Activated CD8-positive, alpha-beta memory T cell treated with anti-CD3 and anti-CD28 coated beads, Interleukin-2, amount 50 U/mL, for 4 hours (primary cell): ENCODE measurements at regions not wholly inside any gene's neighbourhood (a gene's known extent, or its start where the extent isn't known, plus 50 kb on each side); places are given as distances from the start of the nearest gene placed in this dataset.
"Not testable (repeated sequence)": the region's sequence is repeated elsewhere in the genome, so short reads cannot be mapped to it uniquely, and the experiment has no call there.

Experiments used
- DNase-seq: peaks from one replicate; pipeline ENCODE4 v3.0.0-alpha.2; 2020

DNA sequence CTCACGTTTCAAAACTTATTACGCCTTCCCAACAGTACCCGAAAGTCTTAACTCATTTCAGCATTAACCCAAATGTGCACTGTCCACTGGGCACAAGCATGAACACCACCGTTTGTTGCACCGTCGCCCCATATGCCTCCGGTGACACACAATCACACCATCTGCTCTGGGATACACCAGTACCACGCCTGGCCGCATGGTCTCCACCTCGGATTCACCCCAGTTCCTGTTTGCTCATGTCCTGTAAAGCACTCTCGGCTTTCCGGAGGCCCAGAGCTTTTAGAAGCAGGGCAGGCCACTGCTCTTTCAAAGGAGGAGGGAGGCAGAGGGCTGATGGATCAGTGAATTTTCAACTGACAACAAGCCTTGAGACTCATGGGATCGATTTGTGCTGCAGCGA, 1570.0 kb upstream of the DEFB115 start:
- DNase-seq: no peak

DNA sequence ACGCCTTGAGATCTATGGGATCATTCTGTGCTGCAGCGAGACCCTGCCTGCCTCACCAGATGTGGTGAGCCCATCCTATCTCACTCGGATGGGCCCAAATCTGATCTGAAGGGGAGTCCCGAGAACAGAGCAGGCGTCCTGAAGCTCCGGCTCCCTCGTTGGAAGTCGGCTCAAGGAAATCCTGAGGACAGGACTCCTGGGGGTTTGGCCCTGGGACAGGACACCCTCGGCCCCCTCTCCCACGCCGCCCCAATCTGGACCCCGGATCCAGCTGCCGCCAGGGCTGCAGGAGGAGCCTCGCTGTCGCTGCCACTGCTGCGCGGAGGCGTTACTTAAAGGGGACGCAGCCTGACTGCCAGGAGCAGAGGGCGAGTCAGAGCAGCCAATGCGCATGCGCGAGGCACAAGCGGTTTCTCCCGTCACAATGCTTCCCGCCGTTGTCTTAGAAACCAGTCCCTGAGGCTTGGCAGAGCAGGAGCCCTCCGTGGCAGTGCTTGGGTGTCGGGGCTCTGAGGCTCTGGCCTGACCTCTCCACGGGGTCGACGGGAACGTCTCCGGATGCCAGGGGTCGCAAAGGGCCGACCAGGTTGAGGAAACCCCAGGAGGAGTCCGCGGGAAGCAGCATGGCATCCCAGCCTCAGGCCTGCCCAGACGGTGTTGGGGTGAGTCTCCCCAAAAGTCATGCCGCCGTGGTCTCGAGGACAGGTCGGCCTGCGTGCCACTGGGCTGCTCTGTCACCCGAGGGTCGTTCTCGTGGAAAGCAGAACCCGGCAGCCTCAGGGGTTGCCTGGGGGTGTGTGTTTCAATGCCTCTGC, 1567.8 kb upstream of the DEFB115 start:
- DNase-seq: peak; percentile 22

GRCh38 chr20:29690274-29690673, 1567.2 kb upstream of the DEFB115 start:
- no peak for DNase-seq

GRCh38 chr20:29740601-29740950, 1516.9 kb upstream of the DEFB115 start:
- no peak for DNase-seq

DNA sequence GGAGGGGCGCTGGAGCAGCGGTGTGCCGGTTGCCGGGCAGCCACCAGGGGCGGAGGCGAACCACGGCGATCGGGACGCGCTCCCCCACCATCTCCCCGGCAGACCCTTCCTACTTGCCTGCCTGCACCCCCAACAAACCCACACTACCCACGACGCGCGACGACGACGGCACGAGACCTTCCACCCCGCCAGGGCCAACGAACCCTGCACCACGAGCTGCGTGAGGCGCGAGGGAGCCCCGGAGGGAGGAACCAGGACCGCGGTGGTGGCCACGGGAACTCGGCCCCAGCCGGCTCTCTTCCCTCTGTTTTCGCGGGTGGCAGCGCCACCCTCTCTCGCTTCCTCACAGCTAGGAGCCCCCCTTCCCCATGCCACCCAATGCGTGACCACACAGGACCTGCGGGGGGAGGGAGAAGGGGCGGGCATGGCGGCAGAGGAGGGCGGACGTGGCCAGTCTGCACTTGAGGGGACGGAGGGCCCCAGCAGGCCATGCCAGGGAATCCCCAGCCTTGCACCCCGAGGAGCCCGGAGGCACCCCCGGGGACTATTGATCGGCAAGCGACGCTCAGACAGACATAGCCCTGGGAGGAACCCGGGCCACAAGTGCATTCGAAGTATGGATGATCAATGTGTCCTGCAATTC, 1516.4 kb upstream of the DEFB115 start:
- DNase-seq: no peak

DNA sequence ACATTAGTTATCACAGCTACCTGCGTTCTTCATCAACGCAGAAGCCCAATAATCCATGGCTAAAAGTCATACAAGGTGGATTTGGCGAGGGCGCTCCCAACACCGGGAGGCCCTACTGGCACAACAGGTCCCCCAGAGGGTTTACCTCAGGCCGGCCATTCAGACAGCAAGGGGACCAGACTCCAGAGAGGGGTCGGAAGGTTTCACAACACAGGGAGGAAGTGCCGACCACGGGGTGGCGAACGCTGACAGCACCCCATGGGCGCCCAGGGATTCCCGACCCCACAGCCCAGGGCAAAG, 1515.9 kb upstream of the DEFB115 start:
- no peak for DNase-seq

GRCh38 chr20:29741894-29742698, 1515.4 kb upstream of the DEFB115 start:
- no peak for DNase-seq

- DNase-seq: no peak
These were observed 1514.8 kb upstream of the DEFB115 start for GRCh38 chr20:29742699-29743100.

DNA sequence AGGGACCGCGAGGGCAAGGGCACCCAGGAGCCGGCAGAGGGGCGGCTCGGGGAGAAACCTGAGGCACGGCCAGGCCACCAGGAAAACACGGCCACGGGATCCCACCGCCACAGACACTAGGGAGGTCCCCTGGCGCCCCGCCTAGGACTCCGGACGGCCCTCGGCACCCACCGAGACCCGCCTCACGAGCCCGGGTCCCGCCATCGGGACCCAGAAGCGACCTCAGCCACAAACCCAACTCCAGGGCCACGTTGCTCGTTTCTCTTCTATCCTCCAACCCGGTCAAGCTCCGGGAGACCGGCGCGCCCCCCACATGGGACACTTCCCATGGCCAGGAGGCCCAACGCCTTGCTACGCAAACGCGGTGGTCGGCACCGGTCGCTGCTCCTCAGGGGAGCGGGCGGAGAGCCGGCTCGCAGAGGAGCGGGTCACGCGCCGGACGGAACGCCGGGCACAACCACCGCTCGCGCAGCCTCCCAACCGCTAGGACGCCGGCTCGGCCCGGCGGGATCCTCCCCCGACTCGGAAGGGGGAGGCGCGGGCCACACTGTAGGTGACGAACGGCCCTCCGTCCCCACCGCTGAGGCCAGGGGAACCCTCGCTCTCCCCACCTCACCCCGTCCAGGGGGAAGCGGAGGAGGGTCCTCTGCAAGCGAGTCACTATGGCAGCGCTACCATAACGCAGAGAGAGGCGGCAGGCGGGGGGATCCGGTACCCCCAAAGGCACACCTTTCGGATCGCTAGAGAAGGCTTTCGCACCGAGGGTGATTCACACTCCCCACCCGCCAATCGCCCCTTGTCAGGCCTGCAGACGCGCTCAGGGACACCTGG, 1514.1 kb upstream of the DEFB115 start:
- no peak for DNase-seq

GRCh38 chr20:29744071-29744470, 1513.4 kb upstream of the DEFB115 start:
- no peak for DNase-seq

GRCh38 chr20:29745534-29746245, 1511.8 kb upstream of the DEFB115 start:
- DNase-seq: not testable (repeated sequence)

DNA sequence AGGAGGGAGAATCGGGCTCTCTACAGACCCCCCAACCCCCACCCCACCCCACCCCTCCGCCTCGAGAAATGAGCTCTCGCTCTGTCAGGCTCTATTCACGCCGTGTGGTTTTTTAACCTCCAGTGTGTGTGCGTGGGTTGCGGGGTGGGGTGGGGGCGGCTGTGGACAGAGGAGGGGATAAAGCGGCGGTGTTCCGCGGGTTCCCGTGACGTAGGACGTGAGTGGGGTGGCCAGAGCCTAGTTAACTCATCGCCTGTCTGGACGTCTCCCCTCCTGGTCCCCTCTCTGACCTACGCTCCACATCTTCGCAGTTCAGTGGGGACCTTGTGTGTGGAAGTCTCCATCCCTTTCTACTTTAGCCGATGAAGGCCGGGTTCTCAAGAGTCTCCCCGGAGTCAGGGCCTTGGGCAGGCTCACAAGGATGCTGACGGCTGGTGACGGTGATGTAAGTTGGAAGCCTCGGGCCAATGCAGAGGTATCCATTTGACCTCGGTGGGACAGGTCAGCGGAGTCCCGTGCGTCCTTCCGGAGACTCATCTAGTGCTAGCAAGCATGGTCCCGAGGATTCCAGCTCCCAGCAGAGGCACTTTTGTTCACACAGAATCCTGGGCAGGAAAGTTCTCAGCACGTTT, 1507.1 kb upstream of the DEFB115 start:
- no peak for DNase-seq

DNA sequence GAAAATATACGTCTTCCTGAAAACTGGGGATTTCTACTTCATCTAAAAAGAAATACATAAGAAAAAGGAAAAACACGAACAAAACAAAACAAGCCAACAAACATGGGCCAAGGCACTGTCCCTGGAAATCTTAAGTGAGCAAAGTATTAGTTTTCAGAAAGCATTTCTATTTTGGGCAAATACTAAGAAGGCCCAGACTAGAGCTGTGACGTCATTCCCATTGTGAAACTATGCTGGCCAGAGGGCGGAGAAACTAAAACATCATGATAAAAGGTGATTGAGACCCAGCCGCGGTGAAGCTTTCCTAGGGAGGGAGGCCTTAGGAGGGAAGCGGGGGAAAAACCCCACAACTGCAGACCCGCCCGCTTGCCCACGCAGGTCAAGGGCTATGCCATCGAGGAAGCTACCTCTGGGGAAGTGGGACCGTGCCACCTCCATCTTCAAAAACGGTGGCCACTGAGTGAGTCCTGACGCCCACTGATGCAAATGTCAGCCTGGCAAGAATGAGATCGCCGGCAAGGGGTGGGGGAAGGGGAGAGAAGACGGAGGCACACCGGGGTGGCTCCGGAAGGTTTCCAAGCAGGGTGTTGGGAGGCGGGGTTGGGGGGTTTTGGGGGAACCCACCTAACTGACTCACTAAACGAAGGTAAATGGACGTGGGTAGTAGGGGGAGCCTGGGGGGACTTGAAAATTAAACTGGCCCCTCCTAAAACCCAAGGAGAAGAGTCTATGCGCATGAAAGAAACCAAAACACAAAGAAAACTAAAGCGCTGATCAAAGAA, 1504.6 kb upstream of the DEFB115 start:
- DNase-seq: not testable (repeated sequence)

- not testable (repeated sequence) for DNase-seq
These were observed 1504.1 kb upstream of the DEFB115 start for GRCh38 chr20:29753426-29753746.

GRCh38 chr20:29753879-29754278, 1503.6 kb upstream of the DEFB115 start:
- DNase-seq: not testable (repeated sequence)

GRCh38 chr20:29755854-29756498, 1501.5 kb upstream of the DEFB115 start:
- DNase-seq: not testable (repeated sequence)

DNA sequence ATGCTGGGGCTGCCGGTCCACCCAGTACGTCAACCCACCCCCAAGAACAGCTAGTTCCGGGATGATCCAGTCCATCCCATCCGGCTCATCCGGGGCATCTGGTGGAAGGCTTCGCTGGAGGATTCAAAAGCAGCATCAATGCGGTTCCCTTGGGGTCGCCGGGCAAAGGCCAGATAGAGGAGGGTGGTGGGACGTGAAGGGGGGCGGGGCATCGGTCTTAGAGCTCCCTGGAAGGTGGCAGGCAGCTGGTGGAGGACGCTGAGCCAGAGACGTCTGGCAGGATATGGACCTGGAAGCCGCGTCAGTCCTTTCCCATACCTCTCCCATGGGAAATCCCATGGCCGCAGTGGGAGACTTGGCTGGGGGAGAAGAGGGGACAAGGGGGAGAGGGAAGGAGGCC, 1500.8 kb upstream of the DEFB115 start:
- no peak for DNase-seq

DNA sequence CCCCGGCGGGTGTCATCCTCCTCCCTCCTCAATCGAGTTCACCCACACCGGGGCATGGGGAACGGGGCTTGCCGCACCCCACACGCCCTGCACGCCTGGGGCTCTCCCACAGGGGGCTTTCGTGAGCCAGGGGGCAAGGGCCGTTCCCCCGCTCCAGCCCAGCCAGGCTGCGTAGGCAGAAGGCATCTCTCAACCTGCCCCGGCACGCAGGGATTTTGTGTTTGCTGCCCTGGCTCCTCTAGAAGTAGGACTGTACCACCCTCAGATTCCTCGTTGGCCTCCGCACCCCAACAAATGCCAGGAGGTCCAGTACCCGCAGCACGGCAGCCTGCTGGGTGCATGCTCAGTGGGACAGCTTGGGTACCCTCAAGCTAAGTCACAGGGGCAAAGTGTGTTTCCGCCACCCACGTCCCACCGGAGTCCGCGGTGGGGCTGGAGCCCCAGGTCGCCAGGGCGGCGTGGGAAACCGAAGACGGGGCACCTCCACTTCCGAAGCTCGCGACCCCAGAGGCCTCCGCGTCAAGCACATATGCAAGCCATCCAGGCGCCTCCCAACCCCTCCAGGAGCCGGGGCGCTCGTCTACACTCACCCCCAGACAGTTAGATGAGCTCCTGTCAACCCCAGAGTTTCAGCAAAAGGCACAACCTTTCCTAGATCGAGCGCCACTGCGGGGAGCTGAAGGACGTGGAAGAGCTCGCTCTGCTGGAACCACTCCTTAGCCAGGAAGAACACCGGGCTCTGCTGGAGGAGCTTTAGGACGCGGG, 1495.7 kb upstream of the DEFB115 start:
- not testable (repeated sequence) for DNase-seq

DNA sequence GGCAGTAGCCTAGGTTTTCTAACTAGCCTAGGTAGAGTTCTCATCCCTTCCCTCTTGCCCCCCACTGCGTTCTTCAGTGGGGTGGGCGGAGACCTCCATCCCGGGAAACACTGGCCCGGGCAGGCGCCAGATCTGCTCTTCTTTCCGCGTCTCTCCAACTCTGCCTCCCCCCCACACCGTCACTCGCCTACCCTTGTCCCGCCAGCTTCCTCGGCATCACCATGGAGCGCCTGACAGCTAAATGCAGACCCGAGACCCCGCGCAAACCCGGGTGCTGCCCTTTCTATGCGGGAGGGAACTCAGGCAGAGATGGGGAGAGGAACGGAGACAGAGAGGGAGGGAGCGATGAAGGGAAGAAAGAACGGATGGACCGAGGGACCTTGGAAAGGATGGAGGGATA, 1494.8 kb upstream of the DEFB115 start:
- DNase-seq: no peak
